H9 (cell line): ENCODE measurements at regions not wholly inside any gene's neighbourhood (a gene's known extent, or its start where the extent isn't known, plus 50 kb on each side); places are given as distances from the start of the nearest gene placed in this dataset.
A peak's percentile ranks its signal among the peaks of the same experiment; 100 is the strongest.

Experiments
- DNase-seq: peaks from one replicate; pipeline ENCODE4 v3.0.0-alpha.2; 2017
- H2AFZ ChIP-seq: one replicate; pipeline ENCODE4 v1.6.1; 2013; ENCODE audit warnings: mild to moderate bottlenecking, low read length, control low read depth, moderate library complexity
- H2AK5ac ChIP-seq: 2 replicates; pipeline ENCODE4 v1.6.1; 2013; ENCODE audit warnings: low read length, control low read depth, mixed read lengths; ENCODE audit not compliant: insufficient read length
- H2BK120ac ChIP-seq: one replicate; pipeline ENCODE4 v1.6.1; 2013; ENCODE audit warnings: low read depth, mild to moderate bottlenecking, low read length, control low read depth, inconsistent platforms; ENCODE audit not compliant: poor library complexity, severe bottlenecking
- H2BK12ac ChIP-seq: 2 replicates; pipeline ENCODE4 v1.6.1; 2013; ENCODE audit warnings: low read length, control low read depth, mixed read lengths, low read depth; ENCODE audit not compliant: insufficient read length
- H2BK15ac ChIP-seq: 2 replicates; pipeline ENCODE4 v1.6.1; 2013; ENCODE audit warnings: low read depth, low read length, control low read depth
- H2BK20ac ChIP-seq: one replicate; pipeline ENCODE4 v1.6.1; 2013; ENCODE audit warnings: low read depth, mild to moderate bottlenecking, low read length, control low read depth, inconsistent platforms; ENCODE audit not compliant: poor library complexity, severe bottlenecking
- H2BK5ac ChIP-seq: 2 replicates; pipeline ENCODE4 v1.6.1; 2013; ENCODE audit warnings: low read length, control low read depth, mixed read lengths; ENCODE audit not compliant: insufficient read length
- H3K14ac ChIP-seq: 2 replicates; pipeline ENCODE4 v1.6.1; 2013; ENCODE audit warnings: low read length, control low read depth; ENCODE audit not compliant: insufficient read depth
- H3K18ac ChIP-seq: 2 replicates; pipeline ENCODE4 v1.6.1; 2013; ENCODE audit warnings: low read depth, mild to moderate bottlenecking, mixed read lengths, low read length, control low read depth; ENCODE audit not compliant: insufficient read length
- H3K23ac ChIP-seq: 2 replicates; pipeline ENCODE4 v1.6.1; 2013; ENCODE audit warnings: low read length, control low read depth, mixed read lengths, low read depth; ENCODE audit not compliant: insufficient read length
- H3K23me2 ChIP-seq: 2 replicates; pipeline ENCODE4 v1.6.1; 2013; ENCODE audit warnings: low read depth, mild to moderate bottlenecking, mixed read lengths, low read length, control low read depth; ENCODE audit not compliant: insufficient read length, poor library complexity, severe bottlenecking
- H3K27ac ChIP-seq: 2 replicates; pipeline ENCODE4 v1.5.1; 2013; ENCODE audit warnings: low read length, control low read depth, mixed read lengths, low read depth; ENCODE audit not compliant: insufficient read length
- H3K27me3 ChIP-seq: 2 replicates; pipeline ENCODE4 v1.6.1; 2013; ENCODE audit warnings: low read length, control low read depth, inconsistent platforms; ENCODE audit not compliant: insufficient read depth
- H3K4ac ChIP-seq: 2 replicates; pipeline ENCODE4 v1.6.1; 2013; ENCODE audit warnings: low read depth, mild to moderate bottlenecking, control low read depth, inconsistent platforms, low read length, moderate library complexity
- H3K4me1 ChIP-seq: 2 replicates; pipeline ENCODE4 v1.6.1; 2013; ENCODE audit warnings: low read length, control low read depth, inconsistent platforms; ENCODE audit not compliant: insufficient read depth
- H3K4me2 ChIP-seq: 2 replicates; pipeline ENCODE4 v1.6.1; 2013; ENCODE audit warnings: low read length, control low read depth, mixed read lengths; ENCODE audit not compliant: insufficient read length, insufficient read depth
- H3K56ac ChIP-seq: 2 replicates; pipeline ENCODE4 v1.6.1; 2013; ENCODE audit warnings: low read depth, mild to moderate bottlenecking, mixed read lengths, low read length, control low read depth; ENCODE audit not compliant: insufficient read length
- H3K79me1 ChIP-seq: 2 replicates; pipeline ENCODE4 v1.6.1; 2013; ENCODE audit warnings: low read depth, mild to moderate bottlenecking, moderate library complexity, low read length, control low read depth, inconsistent platforms; ENCODE audit not compliant: insufficient read depth, poor library complexity, severe bottlenecking
- H3K79me2 ChIP-seq: 2 replicates; pipeline ENCODE4 v1.6.1; 2013; ENCODE audit warnings: low read length, control low read depth, inconsistent platforms; ENCODE audit not compliant: insufficient read depth
- H3K9ac ChIP-seq: 2 replicates; pipeline ENCODE4 v1.6.1; 2013; ENCODE audit warnings: low read length, control low read depth, mixed read lengths; ENCODE audit not compliant: insufficient read length; ENCODE audit errors: extremely low read depth
- H3K9me3 ChIP-seq: one replicate; pipeline ENCODE4 v1.6.1; 2013; ENCODE audit warnings: low read depth, low read length, inconsistent platforms; ENCODE audit not compliant: control insufficient read depth
- H3T11ph ChIP-seq: one replicate; pipeline ENCODE4 v1.6.1; 2013; ENCODE audit warnings: mild to moderate bottlenecking, low read length, control low read depth, inconsistent platforms
- H4K20me1 ChIP-seq: one replicate; pipeline ENCODE4 v1.6.1; 2013; ENCODE audit not compliant: control insufficient read depth, insufficient read length, insufficient read depth
- H4K5ac ChIP-seq: 2 replicates; pipeline ENCODE4 v1.6.1; 2013; ENCODE audit warnings: low read depth, mild to moderate bottlenecking, mixed read lengths, low read length, control low read depth; ENCODE audit not compliant: insufficient read length
- H4K8ac ChIP-seq: replicated peaks from 2 replicates; pipeline ENCODE4 v1.6.1; 2013; ENCODE audit warnings: low read length, control low read depth, mixed read lengths, low read depth; ENCODE audit not compliant: insufficient read length
- H4K91ac ChIP-seq: 2 replicates; pipeline ENCODE4 v1.6.1; 2013; ENCODE audit warnings: low read depth, mild to moderate bottlenecking, moderate library complexity, mixed read lengths, low read length, control low read depth; ENCODE audit not compliant: insufficient read length
- H3K27ac Mint-ChIP-seq, 3 experiments: 2 replicates in 2 of 3; 3 replicates in 1 of 3; pipeline ENCODE4 v1.8.0; 2020 to 2021; ENCODE audit warnings: mixed read lengths in 3 of 3, mild to moderate bottlenecking in 1 of 3, moderate library complexity in 1 of 3
- H3K27me3 Mint-ChIP-seq: 2 replicates; pipeline ENCODE4 v1.8.0; 2021; ENCODE audit warnings: low read depth, mild to moderate bottlenecking, moderate library complexity, mixed read lengths
- H3K36me3 Mint-ChIP-seq, 3 experiments: 2 replicates in 2 of 3; 3 replicates in 1 of 3; pipeline ENCODE4 v1.8.0; 2020 to 2021; ENCODE audit warnings: low read depth in 3 of 3, mixed read lengths in 3 of 3; ENCODE audit not compliant: insufficient read depth in 1 of 3
- H3K4me1 Mint-ChIP-seq, 2 experiments: 2 replicates each; pipeline ENCODE4 v1.8.0; 2020; ENCODE audit warnings: mixed read lengths in 2 of 2
- H3K4me3 Mint-ChIP-seq, 2 experiments: 2 replicates in 1 of 2; 3 replicates in 1 of 2; pipeline ENCODE4 v1.8.0; 2020 to 2021; ENCODE audit warnings: mild to moderate bottlenecking in 2 of 2, mixed read lengths in 2 of 2, moderate library complexity in 1 of 2
- H3K9me3 Mint-ChIP-seq, 2 experiments: 2 replicates in 1 of 2; 3 replicates in 1 of 2; pipeline ENCODE4 v1.8.0; 2020; ENCODE audit warnings: mild to moderate bottlenecking in 2 of 2, mixed read lengths in 2 of 2, moderate library complexity in 1 of 2
- whole genome bisulfite sequencing: extraction: QIAGEN DNeasy Blood & Tissue Kit; methylation state at CpG from one replicate; pipeline ENCODE4 v1.1.7; 2013; ENCODE audit warnings: missing lambda C conversion rate, low lambda C conversion rate, mixed read lengths; ENCODE audit not compliant: insufficient read length; ENCODE audit errors: extremely low coverage; 5-methylcytosine and 5-hydroxymethylcytosine counted together
- TF ChIP-seq, protein P1 (sequence below): fragments of 200-600 bp; sonication (generic); conservative IDR thresholded peaks from 3 replicates; pipeline ENCODE4 v1.8.0; 2021; ENCODE audit warnings: antibody characterized with exemption, mild to moderate bottlenecking

DNA sequence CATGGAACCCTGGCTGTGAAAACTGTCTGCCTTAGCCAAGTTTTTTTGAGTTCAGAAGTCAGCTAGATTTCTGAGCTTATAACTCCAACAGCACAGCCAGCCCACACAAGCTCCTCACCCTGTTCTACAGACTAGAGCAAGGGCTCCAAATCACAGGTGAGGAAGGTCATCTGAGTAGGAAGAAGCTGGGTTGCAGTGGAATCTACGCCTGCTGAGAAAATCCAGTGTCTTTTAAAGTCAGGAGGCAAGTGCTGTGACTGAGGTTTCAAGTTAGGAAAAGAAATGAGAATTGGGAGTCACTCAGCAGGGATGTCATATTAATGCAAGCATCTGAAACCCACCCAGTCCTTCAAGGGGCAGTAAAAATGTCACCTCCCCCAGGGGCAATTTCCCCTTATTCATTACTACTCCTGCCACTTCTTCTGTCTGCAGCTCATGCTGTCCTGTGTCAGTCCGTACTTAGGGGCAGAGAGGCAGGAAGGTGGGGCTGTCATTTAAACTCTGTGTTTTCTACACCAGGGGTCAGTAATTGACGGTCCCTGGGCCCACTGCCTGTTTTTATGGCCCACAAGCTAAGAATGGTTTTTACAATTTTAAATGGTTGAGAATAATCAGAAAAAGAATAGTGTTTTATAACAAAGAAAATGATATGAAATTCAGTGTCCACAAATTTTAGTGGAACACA, 551.1 kb downstream of the BCL11A start:
- no CpG with 5 or more reads among the region's 3 CpGs for WGBS
- no peak overlapping the region for H2AK5ac ChIP-seq
- Mint-ChIP-seq H3K36me3 (no peaks in the 10 kb centered on the region), H3K4me1 (peaks cover 21 to 22% of the 10 kb centered on the region in 2 experiments), H3K27me3 (no peaks in the 10 kb centered on the region), H3K4me3 (no peak overlapping the region), H3K27ac (no peak overlapping the region), H3K9me3 (no peaks in the 10 kb centered on the region; a peak in 1 of 5 replicates)
- DNase-seq = peak; percentile 34
- no peak overlapping the region for H4K91ac ChIP-seq
- H3K79me1 ChIP-seq = no peaks in the 10 kb centered on the region
- no peak overlapping the region for H4K8ac ChIP-seq
- no peak overlapping the region for H3K9ac ChIP-seq
- no peak overlapping the region for H3K56ac ChIP-seq
- H3K4me2 ChIP-seq = no peak overlapping the region
- H4K5ac ChIP-seq = no peak overlapping the region
- no peaks in the 10 kb centered on the region for H3K23me2 ChIP-seq
- no peak overlapping the region for H2BK12ac ChIP-seq
- H3K79me2 ChIP-seq = no peaks in the 10 kb centered on the region
- H3K9me3 ChIP-seq = no peaks in the 10 kb centered on the region
- H3K4me1 ChIP-seq = peaks cover 6% of the 10 kb centered on the region; the same call in 1 of the 2 replicates
- no peak overlapping the region for H3K14ac ChIP-seq
- no peak overlapping the region for H2BK120ac ChIP-seq
- H3K18ac ChIP-seq = no peak overlapping the region
- H2AFZ ChIP-seq = no peak overlapping the region
- H2BK5ac ChIP-seq = no peak overlapping the region
- H2BK15ac ChIP-seq = no peak overlapping the region
- no peaks in the 10 kb centered on the region for H4K20me1 ChIP-seq
- no peak overlapping the region for H3K27ac ChIP-seq
- H3T11ph ChIP-seq = no peak overlapping the region
- TF ChIP-seq, protein P1, sequence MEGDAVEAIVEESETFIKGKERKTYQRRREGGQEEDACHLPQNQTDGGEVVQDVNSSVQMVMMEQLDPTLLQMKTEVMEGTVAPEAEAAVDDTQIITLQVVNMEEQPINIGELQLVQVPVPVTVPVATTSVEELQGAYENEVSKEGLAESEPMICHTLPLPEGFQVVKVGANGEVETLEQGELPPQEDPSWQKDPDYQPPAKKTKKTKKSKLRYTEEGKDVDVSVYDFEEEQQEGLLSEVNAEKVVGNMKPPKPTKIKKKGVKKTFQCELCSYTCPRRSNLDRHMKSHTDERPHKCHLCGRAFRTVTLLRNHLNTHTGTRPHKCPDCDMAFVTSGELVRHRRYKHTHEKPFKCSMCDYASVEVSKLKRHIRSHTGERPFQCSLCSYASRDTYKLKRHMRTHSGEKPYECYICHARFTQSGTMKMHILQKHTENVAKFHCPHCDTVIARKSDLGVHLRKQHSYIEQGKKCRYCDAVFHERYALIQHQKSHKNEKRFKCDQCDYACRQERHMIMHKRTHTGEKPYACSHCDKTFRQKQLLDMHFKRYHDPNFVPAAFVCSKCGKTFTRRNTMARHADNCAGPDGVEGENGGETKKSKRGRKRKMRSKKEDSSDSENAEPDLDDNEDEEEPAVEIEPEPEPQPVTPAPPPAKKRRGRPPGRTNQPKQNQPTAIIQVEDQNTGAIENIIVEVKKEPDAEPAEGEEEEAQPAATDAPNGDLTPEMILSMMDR = peak; percentile 31; the same call in 2 of the 3 replicates
- H2BK20ac ChIP-seq = no peak overlapping the region
- H3K27me3 ChIP-seq = no peaks in the 10 kb centered on the region
- H3K4ac ChIP-seq = no peak overlapping the region
- H3K23ac ChIP-seq = no peak overlapping the region
